GM21528 (cell line): ENCODE measurements at regions not wholly inside any gene's neighbourhood (a gene's known extent, or its start where the extent isn't known, plus 50 kb on each side); places are given as distances from the start of the nearest gene placed in this dataset.

ENCODE experiments used
- ATAC-seq: cut with Tn5 transposase; IDR thresholded peaks from one replicate; pipeline ENCODE4 v1.9.1; 2021; ENCODE audit warnings: mild to moderate bottlenecking, moderate library complexity; ENCODE audit not compliant: unreplicated experiment, low FRiP score

DNA sequence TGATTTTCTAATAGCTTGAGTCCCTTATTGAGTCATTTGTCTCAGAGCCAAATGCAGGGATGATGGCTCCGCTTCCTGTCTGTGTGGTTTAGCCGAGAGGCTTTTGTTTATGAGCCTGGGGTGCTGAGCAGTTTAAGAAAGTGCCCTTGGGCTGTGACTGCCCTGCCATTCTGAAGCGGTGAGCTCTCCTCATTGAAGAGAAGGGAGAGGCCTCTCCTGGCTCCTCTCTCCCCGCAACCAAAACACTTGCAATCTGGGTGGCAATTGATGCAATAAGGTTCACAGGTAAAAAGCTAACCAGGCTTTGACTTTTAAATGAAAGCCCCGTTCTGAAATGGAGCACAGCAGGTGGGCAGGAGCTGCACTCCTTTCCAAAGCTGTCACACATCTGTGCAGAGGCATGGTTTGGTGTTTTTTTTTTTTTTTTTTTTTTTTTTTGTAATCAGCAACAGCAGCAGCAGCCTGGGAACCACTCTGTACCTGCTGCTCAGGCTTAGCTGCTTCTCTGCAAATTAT is 403.7 kb downstream of the SIPA1L2 start:
- no peak for ATAC-seq

DNA sequence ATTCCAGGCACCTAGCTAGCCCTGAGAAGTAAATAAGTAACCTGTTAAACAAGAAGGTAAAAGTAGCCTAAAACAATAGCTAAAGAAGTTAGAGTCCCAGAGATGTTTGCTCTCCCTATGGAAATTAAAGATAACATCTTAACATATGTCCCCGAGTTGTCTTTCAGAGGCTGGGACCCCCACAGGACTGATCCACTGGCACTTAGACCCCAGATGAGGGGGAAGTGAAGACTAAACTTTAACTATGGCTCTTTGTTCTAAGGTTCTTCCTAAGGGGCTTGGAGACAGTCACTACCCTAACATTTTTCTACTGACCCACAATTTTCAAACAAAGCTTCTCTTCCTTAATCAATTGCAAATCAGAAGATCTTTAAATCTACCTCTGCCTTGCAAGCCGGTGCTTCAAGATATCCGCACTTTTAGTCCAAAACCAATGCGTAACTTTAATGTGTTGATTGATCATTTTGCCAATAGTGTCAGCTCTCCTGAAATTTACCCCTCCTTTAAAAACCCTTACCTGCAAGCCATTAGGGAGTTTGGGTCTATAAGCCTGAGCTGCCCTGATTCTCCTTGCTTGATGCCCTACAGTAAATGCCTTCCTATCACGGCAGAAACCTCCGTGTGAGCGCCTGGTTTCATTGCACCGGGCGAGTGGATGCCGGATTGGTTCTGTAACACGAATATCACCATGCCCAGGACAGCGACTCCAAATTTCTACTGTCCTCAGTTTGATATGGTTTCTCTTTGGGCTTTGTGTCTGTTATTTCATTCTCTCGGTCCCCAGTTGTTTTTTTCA is 404.4 kb downstream of the SIPA1L2 start:
- no peak for ATAC-seq

DNA sequence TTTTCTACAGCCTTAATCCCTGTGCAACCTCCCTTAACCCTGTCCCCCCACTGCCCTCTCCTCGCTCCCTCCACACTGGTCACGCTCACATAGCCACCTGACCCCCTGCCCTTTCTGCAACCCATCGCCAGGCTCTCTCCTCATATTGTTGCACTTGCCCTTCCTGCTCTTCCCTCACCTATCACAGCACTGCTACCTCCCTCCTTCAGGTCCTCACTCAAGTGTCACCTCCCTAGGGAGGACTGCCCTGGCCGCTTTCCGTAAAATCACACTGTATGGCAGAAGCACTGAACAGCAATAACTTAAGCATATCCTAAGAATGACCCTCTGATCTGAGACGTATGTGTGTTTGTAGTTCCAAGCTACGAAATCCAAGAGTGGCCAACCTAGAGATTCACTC is 406.0 kb downstream of the SIPA1L2 start:
- ATAC-seq, result no peak

DNA sequence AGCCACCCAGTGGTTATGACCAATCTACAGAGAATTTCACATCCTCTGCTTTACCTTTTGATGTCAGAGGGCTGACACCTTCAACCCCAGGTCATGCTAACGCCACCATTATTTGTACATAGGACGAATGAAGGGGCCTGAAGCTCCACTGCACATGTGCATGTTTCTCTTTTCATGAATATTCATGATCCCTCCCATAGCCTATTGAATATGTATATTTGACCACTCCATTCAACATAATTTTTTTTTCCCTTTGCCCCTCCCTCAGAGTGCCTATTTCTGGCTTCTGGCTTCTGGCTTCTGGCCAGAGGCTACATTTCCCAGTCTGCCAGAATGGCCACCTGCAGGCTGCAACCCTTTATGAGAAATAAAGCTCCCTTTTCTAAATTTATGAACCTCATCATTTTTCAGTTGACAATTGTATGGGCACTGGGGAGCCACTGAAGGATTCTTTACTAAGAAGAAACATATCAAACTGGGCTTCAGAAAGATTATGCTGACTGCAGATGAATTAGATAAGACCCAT is 406.7 kb downstream of the SIPA1L2 start:
- ATAC-seq, result no peak

DNA sequence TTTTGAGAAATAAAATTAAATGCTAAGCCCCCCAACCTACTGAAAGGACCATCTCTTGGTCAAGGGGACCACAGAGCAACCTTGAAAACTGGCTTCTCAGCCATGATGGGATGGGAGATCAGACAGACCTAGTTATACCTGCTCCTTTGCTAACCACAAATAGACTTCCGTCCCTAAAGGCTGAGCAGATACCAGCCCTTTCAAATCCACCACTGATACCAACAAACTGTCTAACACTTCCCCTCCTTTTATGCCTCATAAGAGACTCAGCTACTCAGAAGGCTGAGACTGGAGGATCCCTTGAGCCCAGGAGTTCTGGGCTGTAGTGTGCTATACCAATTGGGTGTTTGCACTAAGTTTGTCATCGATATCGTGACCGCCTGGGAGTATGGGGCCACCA is 407.3 kb downstream of the SIPA1L2 start:
- no peak for ATAC-seq

DNA sequence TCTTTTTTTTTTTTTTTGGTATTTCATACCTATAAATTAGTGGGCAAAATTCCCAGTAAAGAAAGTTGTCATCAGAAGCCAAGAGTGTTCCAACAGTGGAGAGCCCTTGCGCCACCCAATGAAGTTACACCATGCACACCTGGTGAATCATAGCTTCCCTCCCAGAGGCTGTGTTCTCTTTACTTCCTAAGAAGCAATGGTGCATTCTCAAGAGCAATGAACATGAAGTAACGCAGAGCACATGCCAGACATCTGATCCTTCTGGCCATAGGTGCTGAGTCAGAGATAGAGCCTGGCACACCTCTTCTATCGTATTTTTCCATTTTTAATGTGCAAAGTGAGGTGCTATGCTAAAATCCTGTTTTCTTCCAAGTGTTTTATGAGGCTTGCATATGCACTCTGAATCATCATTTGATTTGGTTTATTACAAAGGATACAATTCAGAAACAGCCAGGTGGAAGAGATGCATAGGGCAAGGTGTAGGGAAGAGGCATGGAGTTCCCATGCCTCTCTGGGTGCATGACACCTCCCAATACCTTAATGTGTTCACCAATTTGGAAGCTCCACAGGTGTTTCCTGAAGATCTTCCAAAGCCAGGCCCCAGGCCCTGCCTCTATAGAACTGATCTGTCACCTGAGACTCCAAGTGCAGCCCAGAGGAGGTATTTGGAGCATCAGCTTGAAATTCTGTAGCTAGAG is 408.0 kb downstream of the SIPA1L2 start:
- ATAC-seq, result no peak

DNA sequence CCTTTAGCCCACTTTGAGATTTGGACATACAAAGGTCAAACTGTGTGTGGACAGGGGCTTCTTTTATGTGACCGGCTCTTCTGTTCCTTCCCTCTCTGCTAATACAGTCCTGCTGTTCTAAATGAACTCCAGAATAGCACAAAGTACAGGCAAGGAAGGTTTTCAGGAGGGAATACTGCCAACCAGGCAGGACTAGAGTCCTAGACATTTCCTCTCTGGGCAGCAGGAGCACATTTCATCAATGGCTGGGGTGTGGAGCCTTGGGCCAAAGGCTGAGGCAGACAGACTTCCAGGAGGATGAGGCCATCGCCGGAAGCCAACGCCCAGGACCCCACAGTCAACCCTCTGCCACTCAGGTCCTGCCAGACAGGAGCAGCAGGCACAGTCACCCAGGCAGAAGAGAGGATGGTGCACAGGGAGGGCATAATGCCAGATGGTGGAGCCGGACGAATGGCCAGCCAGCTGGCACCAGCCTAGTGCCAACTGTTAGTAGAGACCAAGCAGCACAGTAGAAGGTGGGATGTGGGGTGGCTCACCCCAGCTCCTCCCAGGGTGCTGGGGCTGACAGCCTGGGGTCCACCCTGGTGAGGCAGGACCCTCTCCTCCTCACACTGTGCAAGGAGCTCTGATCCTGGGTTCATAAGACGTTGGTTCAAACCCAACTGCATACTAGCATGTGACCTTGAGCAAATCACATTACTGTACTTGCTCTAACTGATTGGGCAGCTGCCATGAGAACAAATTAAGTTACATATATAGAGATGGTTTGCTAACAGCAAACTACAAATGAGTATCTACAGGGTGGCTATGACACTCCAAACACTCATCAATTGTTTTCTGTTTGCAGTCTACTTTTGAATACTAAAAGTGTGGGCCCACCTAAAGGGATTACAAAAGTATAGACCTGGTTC is 410.7 kb downstream of the SIPA1L2 start:
- ATAC-seq, result no peak

DNA sequence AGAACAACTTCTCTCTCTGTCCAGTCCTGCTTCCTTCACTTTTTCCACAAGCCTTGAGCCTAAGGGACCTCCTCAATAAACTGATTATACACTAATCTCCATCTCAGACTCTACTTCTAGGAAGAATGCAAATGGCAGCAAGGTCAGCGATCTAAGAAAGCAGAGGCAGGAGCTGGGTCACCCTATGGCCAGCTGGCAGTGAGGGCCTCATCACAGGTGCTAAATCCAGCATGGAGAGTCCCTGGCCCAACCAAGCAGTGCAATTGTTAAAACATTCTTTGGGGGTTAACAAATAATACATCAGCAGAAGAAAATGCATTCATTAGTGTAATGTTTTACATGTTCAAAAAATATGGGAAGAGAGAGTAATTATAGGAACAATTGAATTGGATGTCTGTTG is 416.0 kb downstream of the SIPA1L2 start:
- ATAC-seq, result no peak

DNA sequence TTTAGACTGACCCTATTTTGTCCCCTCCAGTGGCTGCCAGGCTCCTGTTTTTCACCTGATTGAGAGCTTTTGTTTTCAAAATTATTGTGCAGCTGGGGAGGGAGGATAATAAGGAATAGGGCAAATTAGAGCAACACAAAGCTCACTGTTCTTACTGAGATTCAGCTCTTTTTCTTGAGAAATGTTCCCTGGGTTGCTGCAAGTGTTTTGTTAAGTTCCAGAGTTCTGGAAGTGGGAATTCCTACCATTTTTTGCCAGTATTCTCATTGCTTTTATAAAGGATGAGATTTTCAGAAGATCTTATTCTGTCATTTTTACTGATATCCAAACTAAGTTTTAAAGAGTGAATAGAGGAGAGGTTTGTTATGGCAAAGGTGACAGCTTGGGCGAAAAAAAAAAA is 417.7 kb downstream of the SIPA1L2 start:
- ATAC-seq, result no peak

DNA sequence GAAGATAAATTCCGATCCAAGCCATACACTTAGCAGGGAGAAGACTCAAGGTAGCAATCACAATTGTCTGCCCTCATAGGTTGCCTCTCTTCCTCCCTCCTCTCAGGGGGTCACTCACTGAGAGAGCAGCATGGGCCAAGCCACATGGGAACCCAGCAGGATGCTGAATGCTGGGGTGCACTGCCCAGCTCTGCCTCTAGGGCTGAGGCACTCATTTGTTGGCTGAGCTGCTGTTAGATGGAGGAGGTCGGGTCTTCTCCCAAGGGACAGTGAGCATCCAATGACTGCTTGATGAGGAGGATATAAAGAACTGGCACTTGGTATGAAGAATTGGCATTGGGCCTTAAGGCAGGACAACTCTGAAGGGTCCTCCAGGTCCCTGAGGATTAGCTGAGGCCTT is 418.8 kb downstream of the SIPA1L2 start:
- no peak for ATAC-seq

DNA sequence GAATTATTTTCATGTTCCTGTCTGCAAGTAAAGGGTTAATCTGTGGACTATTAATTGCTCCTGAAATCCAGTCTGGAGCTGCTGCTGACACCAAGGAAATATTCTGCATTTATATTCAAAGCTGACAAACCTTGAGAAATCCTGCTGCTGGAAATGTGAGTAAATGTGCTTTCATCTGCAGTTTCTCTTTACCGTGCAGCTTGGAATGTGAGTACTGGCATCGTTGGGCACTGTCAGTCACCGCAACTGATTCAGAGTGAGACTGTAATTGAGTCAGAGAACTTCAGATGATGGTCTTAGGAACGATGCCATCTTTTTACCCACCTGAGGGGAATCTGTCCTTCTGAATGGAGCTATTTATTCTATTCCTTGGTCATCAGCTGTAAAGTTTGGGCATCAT is 420.6 kb downstream of the SIPA1L2 start:
- ATAC-seq, result no peak

DNA sequence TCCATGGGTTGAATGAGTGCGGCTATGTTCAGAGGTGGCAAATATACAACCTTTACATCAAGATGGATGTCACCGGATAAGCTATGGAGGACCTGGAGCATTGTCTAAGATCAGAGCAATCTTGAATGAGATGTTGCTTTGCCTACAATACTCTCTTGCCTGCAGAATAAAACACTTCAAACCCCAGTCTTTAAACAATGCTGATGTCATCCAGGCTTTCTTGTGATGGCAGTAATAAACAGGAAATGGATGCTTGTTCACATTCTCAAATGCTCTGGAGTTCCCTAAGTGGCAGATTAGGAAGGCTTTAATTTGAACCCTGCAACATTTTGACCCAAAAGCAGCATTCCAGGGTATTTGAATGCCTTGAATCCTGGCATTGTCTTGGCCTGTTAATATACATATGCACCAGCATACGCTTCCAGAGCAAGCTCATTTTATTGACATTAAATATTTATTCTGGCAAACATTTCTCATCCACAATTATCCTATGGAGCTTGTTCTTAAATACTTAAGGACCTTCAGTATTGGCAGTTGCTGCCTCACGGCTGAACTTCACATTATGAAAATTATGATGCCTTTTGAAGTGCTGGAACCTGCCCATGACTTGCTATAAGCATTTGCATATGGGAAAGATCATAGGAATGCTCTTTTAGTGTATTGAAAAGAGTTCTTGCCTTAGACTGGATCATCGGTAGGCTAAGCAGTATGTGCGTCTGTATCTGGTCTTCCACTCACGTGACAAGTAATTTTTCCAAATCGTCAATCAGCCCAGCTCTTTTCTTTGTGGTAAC is 422.7 kb downstream of the SIPA1L2 start:
- no peak for ATAC-seq

DNA sequence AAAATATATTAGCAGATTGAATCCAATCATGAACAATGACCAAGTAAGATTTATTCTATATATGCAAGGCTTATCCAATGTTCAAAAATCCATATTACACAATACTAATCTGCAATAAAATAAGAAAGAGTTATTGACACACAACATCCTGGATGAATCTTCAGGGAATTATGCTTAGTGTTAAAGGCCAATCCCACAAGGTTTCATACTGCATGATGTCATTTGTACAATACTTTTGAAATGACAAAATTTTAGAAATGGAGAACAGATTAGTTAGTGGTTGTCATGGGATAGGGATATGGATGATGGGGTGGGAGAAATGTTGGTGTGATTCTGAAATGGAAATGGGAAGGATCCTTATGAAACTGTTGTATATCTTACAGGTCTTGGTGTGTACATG is 425.7 kb downstream of the SIPA1L2 start:
- no peak for ATAC-seq

DNA sequence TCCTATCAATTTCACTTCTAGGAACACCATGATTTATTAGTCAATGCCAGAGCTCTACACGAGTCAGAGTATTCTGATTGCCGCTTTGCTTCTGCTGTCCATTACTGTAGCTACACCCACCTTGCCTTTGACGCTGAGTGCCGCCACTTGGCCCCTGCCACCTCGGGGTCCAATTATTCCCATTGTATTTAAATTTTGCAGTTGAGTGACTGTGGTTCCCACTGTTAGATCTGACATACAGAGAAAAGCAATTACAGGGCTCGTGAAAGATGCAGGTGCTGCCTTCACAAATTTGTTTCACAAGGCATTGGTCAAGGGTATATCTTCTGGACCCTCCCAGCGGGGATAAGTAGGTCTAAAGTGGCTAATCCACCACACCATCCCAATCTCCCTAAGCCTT is 428.9 kb downstream of the SIPA1L2 start:
- ATAC-seq, result no peak

DNA sequence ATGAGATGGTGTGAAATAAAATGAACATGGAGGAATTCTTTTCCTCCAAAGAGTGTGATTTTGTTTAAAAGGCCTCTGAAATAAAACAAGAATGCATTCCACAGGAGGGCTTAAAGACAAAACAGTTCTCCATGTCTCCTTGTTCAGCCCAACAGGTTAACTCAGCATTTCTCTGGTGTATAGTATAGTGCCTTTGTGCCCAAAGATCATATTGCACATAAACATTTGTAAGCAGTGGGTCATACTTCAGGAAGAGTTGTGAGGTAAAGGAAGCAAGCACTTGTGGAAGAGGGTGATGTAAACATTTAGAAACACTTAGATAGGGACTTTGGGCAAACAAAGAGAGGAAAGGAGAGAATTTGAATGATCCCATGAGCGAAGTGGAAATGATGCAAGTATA is 433.9 kb downstream of the SIPA1L2 start:
- ATAC-seq, result no peak

DNA sequence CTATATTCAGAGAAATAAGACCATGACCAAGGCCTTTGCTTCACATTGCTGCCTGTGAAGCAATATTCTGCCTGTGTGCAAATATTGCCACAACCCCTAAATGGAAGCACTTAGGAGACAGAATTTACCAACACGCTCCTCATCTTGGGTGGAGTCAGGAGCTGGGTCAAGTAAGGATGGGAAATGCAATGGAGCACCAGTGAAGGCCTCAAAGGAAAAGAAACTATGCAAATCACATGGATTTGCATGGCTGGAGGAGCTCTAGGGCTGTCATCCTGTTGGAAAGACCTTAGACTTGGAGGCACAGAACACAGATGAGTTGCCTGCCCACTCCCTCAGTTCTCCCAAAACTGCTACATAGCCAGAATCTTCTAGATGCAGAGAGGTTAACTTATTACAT is 435.5 kb downstream of the SIPA1L2 start:
- ATAC-seq, result no peak

DNA sequence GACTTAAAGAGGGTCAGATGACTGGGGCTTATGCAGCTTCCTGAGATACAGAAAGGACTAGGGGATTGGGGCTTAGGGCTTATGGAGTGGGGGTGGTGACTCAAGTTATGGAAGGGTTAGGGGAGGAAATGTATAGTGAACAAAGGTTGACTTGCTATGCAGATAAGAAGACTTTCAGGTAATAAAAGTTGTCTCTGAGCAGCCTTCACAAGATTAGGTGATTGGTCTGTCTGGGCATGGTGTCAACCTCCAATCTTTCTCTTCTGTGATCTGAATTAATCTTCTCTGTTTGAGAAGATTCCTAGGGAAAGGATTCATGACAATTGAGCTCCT is 436.5 kb downstream of the SIPA1L2 start:
- no peak for ATAC-seq

DNA sequence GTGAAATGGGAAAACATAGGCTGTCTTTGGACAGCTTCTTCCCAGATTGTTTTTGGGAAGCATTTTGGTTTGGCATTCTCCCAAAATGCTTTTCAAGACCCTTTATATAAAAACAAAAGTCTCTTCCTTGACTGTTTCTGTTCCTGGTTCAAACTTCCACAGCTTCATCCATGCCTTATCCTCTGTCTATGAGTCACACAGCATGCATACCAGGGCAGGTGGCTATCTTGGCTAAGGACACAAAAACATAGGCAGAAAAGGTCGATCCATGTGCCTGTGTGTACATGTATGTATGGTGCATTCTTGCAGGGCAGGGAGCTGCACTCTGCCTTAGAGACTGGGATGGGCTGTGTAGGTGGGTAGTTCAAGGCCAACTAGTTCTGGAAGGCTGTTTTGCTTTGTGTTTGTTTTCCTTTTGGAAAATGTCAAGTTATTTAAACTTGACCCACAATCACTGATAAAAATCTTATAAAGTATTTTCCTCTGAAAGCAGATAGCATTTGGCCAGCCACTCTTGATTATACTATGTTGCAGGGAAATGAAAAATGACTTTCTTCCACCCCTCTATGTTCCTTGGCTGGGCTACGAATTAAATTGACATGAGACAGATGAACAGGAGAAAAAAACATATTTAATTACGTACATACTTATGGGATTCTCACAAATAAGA is 437.0 kb downstream of the SIPA1L2 start:
- ATAC-seq, result no peak

DNA sequence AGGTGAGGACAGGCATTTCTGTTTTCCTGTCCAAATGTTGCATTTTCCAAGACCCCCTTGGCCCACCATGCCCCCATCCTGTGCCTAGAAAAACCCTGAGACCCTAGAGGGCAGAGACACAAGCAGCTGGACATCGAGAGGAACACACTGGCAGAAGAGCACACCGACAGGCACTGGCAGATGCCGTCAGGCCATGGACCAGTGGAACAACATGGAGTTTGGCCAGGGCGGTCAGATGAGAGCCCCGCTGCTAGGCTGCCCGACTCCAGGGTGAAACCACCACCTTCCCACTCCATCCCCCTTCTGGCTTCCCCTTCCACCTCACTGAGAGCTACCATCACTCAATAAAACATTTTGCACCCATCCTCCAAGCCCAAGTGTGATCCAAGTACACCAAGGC is 438.4 kb downstream of the SIPA1L2 start:
- ATAC-seq, result no peak

DNA sequence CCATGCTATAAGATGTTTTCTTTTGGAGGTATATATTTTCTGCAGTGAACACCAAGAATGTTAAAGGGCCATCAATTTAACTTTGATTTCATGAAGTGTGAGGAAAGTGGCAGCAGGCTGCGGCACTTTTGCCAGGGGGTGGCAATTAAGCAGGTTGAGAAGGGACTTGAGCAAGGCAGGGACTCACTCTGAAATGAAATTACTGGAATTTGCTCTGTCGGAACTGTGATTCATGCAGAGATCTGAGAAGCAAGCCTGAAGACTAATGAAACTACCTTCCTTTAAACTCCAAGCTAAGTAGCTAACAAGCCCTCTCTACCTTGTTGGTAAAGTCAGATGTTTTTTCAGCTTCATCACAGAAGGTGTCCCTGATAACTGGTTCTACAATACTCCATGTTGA is 441.6 kb downstream of the SIPA1L2 start:
- no peak for ATAC-seq
